SJCRH30 (cell line): ENCODE measurements at regions not wholly inside any gene's neighbourhood (a gene's known extent, or its start where the extent isn't known, plus 50 kb on each side); places are given as distances from the start of the nearest gene placed in this dataset.

ENCODE experiments used
- DNase-seq, 2 experiments: peaks; one replicate each; pipeline ENCODE4 v3.0.0-alpha.2; 2015 to 2020
- H3K27ac ChIP-seq: fragments of 250-450 bp; sonication (Bioruptor Pico); 2 replicates; pipeline ENCODE4 v1.5.1; 2020; ENCODE audit warnings: mild to moderate bottlenecking, moderate library complexity
- H3K27me3 ChIP-seq: fragments of 250-450 bp; sonication (Bioruptor Pico); 2 replicates; pipeline ENCODE4 v1.5.1; 2020; ENCODE audit warnings: mild to moderate bottlenecking, moderate library complexity
- H3K36me3 ChIP-seq: fragments of 250-450 bp; sonication (Bioruptor Pico); 2 replicates; pipeline ENCODE4 v1.5.1; 2020; ENCODE audit warnings: mild to moderate bottlenecking, moderate library complexity
- H3K4me1 ChIP-seq: fragments of 250-450 bp; sonication (Bioruptor Pico); 2 replicates; pipeline ENCODE4 v1.5.1; 2020; ENCODE audit warnings: mild to moderate bottlenecking, moderate library complexity
- H3K4me3 ChIP-seq: fragments of 250-450 bp; sonication (Bioruptor Pico); 2 replicates; pipeline ENCODE4 v1.5.1; 2020; ENCODE audit warnings: mild to moderate bottlenecking, moderate library complexity
- H3K9me3 ChIP-seq: fragments of 250-450 bp; sonication (Bioruptor Pico); replicated peaks from 2 replicates; pipeline ENCODE4 v1.5.1; 2020; ENCODE audit warnings: mild to moderate bottlenecking, moderate library complexity

GRCh38 chr4:60250657-60251056 lies 949.5 kb upstream of the ADGRL3 start:
- H3K4me3 ChIP-seq: no peak overlapping the region
- H3K27ac ChIP-seq: no peak overlapping the region
- peaks cover 23% of the 10 kb centered on the region for H3K4me1 ChIP-seq
- H3K27me3 ChIP-seq: no peaks in the 10 kb centered on the region
- no peak for DNase-seq
- H3K36me3 ChIP-seq: no peaks in the 10 kb centered on the region
- H3K9me3 ChIP-seq: no peaks in the 10 kb centered on the region

DNA sequence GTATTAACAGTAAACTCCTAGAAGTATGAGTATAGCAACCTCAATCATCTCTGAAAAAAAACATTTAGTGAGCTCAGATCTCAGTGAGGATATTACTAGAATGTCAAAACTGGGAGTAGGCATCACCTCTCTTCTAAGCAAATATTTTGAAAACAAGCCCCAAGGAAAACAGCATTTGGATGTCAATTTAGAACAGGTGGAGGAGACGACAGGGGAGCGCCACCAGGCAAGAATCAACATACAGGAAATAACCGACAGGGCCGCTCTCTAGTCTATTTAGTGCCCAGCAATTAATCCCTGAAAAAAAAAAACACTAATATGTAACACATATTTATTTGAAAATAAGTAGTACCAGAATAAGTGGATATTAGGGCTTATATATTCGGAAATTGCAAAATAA lies 940.3 kb upstream of the ADGRL3 start:
- Histone ChIP-seq H3K4me1 (no peaks in the 10 kb centered on the region), H3K36me3 (no peaks in the 10 kb centered on the region), H3K9me3 (no peaks in the 10 kb centered on the region), H3K27ac (no peak overlapping the region), H3K27me3 (no peaks in the 10 kb centered on the region), H3K4me3 (no peak overlapping the region)
- DNase-seq: no peak

GRCh38 chr4:60266505-60266904 lies 933.6 kb upstream of the ADGRL3 start:
- DNase-seq: no peak
- no peak overlapping the region for H3K27ac ChIP-seq
- H3K36me3 ChIP-seq: no peaks in the 10 kb centered on the region
- no peaks in the 10 kb centered on the region for H3K27me3 ChIP-seq
- no peaks in the 10 kb centered on the region for H3K4me1 ChIP-seq
- H3K4me3 ChIP-seq: no peak overlapping the region
- no peaks in the 10 kb centered on the region; the same call in 1 of the 2 replicates for H3K9me3 ChIP-seq

- no peaks in the 10 kb centered on the region for H3K4me1 ChIP-seq
- H3K27me3 ChIP-seq: no peaks in the 10 kb centered on the region
- no peak overlapping the region for H3K27ac ChIP-seq
- no peaks in the 10 kb centered on the region for H3K9me3 ChIP-seq
- H3K36me3 ChIP-seq: no peaks in the 10 kb centered on the region
- H3K4me3 ChIP-seq: no peak overlapping the region
- DNase-seq: no peak
Observed at GRCh38 chr4:60296386-60296785, 903.7 kb upstream of the ADGRL3 start.

DNA sequence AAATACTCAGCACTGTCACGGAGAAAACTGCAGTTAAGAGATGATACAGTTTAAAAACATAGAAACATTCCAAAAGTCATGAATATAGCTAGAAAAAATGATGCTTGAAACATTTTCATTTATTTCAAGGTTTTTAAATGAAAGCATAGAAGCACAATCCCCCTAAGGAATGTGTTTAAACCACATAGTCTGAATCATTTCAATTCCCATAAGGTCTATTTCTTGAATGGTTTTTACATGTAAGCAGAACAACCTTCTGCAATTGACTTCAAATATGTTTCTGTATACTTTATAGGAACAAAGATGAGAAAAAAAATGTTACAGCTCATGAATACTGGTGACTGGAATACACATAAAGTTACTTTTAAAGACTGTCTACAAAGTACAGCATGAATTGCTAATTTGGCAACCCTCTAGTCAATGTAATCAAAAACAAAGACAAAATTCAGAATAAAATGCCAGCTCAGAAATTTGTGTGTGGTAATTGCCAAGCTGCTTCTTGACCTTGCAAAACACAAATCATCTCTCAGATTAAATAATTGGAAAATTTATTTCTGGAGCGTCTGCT lies 886.4 kb upstream of the ADGRL3 start:
- DNase-seq: no peak
- no peak overlapping the region for H3K27ac ChIP-seq
- no peaks in the 10 kb centered on the region for H3K4me1 ChIP-seq
- H3K27me3 ChIP-seq: peaks cover under 1% of the 10 kb centered on the region; the same call in 1 of the 2 replicates
- H3K4me3 ChIP-seq: no peak overlapping the region
- H3K36me3 ChIP-seq: no peaks in the 10 kb centered on the region
- H3K9me3 ChIP-seq: no peaks in the 10 kb centered on the region

DNA sequence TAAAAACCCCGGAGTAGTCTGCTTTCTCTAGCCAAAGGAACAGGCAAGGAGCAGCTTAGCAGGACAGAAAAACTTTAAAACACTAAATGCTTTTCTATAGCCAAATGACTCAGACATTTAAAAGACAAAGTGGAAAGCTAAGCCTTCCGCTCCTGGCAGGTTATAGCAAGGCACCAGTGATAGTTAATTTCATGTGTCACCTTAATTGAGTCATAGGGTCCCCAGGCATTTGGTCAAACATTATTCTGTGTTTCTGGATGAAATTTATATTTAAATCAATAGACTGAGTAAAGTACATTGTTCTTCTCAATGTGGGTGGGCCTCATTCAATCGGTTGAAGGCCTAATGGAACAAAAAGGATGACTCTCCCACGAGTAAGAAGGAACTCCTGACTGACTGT lies 885.7 kb upstream of the ADGRL3 start:
- H3K27ac ChIP-seq: no peak overlapping the region
- no peak overlapping the region for H3K4me3 ChIP-seq
- no peak for DNase-seq
- no peaks in the 10 kb centered on the region for H3K27me3 ChIP-seq
- H3K36me3 ChIP-seq: no peaks in the 10 kb centered on the region
- H3K9me3 ChIP-seq: no peaks in the 10 kb centered on the region
- no peaks in the 10 kb centered on the region for H3K4me1 ChIP-seq

DNA sequence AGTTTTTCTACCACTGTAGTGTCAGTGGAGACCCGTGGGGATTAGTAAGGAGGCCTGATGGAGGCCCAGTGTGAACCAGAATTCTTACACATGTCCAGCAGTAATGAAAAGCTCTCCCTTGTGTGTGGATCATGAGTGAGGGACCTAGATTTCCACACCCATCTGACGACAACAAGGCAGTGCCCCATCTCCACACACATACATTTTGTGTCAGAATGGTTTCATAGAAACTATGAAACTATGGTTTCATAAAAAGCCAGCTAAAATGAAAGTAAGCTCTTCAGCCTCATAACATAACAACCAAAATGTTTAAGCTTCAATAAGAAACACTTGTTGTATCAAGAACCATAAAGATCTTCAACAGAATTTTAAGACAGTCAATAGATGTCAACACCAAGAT lies 884.5 kb upstream of the ADGRL3 start:
- Histone ChIP-seq H3K27ac (no peak overlapping the region), H3K36me3 (no peaks in the 10 kb centered on the region), H3K4me3 (no peak overlapping the region), H3K9me3 (no peaks in the 10 kb centered on the region), H3K4me1 (no peaks in the 10 kb centered on the region), H3K27me3 (no peaks in the 10 kb centered on the region)
- DNase-seq: no peak

GRCh38 chr4:60326735-60327134 lies 873.4 kb upstream of the ADGRL3 start:
- DNase-seq: no peak
- no peaks in the 10 kb centered on the region for H3K27me3 ChIP-seq
- H3K36me3 ChIP-seq: no peaks in the 10 kb centered on the region
- H3K9me3 ChIP-seq: no peaks in the 10 kb centered on the region
- H3K27ac ChIP-seq: no peak overlapping the region
- no peak overlapping the region for H3K4me3 ChIP-seq
- H3K4me1 ChIP-seq: no peaks in the 10 kb centered on the region

- Histone ChIP-seq H3K36me3 (no peaks in the 10 kb centered on the region), H3K9me3 (0 out of 2 replicates have a peak, but pooled peaks cover 2% of the 10 kb centered on the region), H3K27me3 (no peaks in the 10 kb centered on the region), H3K4me1 (no peaks in the 10 kb centered on the region), H3K4me3 (no peak overlapping the region), H3K27ac (no peak overlapping the region)
- no peak for DNase-seq
Observed at GRCh38 chr4:60327651-60328050, 872.5 kb upstream of the ADGRL3 start.

DNA sequence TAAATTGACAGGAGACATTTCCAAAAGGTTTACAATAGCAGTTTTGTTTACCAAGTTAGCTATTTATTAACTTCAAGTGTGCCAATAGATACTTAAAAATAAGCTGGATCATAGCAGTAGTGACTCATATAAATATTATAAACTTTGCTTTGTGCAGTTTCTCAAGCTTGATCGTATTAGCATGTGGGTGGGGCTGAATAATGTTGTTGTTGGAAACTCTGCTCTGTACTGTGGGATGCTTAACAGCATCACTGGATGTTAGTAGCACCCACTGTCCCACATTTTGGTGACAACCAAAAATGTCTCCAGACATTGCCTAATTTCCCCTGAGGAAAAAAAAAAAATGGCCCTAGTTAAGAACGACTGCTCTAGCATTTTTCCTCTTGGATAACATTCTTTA lies 855.2 kb upstream of the ADGRL3 start:
- Histone ChIP-seq H3K9me3 (no peaks in the 10 kb centered on the region), H3K27me3 (no peaks in the 10 kb centered on the region), H3K27ac (no peak overlapping the region), H3K4me1 (no peaks in the 10 kb centered on the region), H3K36me3 (no peaks in the 10 kb centered on the region), H3K4me3 (no peak overlapping the region)
- DNase-seq: no peak

- no peak for DNase-seq
- H3K4me1 ChIP-seq: no peaks in the 10 kb centered on the region
- no peaks in the 10 kb centered on the region for H3K27me3 ChIP-seq
- H3K36me3 ChIP-seq: no peaks in the 10 kb centered on the region
- H3K27ac ChIP-seq: no peak overlapping the region
- no peaks in the 10 kb centered on the region for H3K9me3 ChIP-seq
- H3K4me3 ChIP-seq: no peak overlapping the region
Observed at GRCh38 chr4:60345392-60345791, 854.7 kb upstream of the ADGRL3 start.

DNA sequence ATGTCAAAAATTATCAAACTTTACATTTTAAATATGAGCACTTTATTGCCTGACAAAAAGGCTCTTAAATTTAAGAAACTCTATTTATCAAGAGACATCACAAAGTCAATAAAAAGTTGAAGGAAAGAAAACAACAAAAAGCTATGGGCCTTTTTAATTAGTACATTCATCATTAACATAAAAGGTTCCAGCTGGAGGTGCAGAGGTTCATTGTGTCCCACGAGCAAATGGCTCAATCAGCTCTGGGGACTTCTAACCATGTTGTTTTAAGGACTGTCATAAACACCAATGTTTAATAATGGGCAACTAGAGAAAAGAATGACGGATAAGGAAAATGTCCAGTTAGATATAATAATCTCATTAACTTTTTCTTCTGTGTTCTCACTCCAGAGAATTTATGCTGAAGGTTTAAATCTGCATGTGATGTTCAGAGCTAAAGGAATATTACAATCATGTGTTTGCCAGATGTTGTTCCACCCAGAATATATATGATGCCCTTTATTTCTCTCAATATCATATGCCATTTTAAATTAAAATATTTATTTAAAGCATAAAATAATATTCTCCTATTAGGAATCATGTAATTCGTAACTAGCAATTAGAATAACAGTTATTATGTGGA lies 840.3 kb upstream of the ADGRL3 start:
- H3K36me3 ChIP-seq: no peaks in the 10 kb centered on the region
- no peak overlapping the region for H3K27ac ChIP-seq
- no peaks in the 10 kb centered on the region for H3K9me3 ChIP-seq
- no peaks in the 10 kb centered on the region for H3K4me1 ChIP-seq
- no peak overlapping the region for H3K4me3 ChIP-seq
- no peaks in the 10 kb centered on the region for H3K27me3 ChIP-seq
- DNase-seq: no peak

- Histone ChIP-seq H3K27ac (no peak overlapping the region), H3K27me3 (no peaks in the 10 kb centered on the region), H3K4me3 (no peak overlapping the region), H3K36me3 (no peaks in the 10 kb centered on the region), H3K4me1 (no peaks in the 10 kb centered on the region), H3K9me3 (no peaks in the 10 kb centered on the region)
- DNase-seq: no peak
Observed at GRCh38 chr4:60365176-60365575, 835.0 kb upstream of the ADGRL3 start.

DNA sequence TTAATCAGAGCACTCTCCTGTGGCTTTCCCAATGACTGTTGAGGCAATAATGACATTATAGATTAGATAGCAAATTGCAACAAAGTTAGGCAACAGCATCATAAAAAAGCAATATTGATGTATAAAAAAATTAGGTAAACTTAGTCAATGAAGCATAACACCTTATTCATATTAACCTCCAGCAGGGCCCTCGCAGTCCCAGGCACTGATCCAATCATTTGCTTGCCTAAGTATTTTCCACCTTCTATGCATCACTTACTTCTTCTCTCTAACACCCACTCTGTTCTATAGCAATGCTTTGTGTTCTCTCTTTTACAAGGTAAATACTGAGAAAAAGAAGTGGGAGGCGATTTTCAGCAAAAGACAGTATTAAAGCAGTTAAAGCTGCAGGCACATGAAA lies 833.5 kb upstream of the ADGRL3 start:
- Histone ChIP-seq H3K36me3 (no peaks in the 10 kb centered on the region), H3K4me1 (no peaks in the 10 kb centered on the region), H3K27me3 (no peaks in the 10 kb centered on the region), H3K9me3 (no peaks in the 10 kb centered on the region), H3K27ac (no peak overlapping the region), H3K4me3 (no peak overlapping the region)
- no peak for DNase-seq

GRCh38 chr4:60368986-60369385 lies 831.1 kb upstream of the ADGRL3 start:
- H3K9me3 ChIP-seq: no peaks in the 10 kb centered on the region
- H3K27me3 ChIP-seq: no peaks in the 10 kb centered on the region
- no peaks in the 10 kb centered on the region for H3K36me3 ChIP-seq
- H3K4me3 ChIP-seq: no peak overlapping the region
- H3K27ac ChIP-seq: no peak overlapping the region
- no peaks in the 10 kb centered on the region for H3K4me1 ChIP-seq
- no peak for DNase-seq

- H3K4me1 ChIP-seq: no peaks in the 10 kb centered on the region
- H3K27ac ChIP-seq: no peak overlapping the region
- no peaks in the 10 kb centered on the region for H3K9me3 ChIP-seq
- H3K27me3 ChIP-seq: no peaks in the 10 kb centered on the region
- no peak overlapping the region for H3K4me3 ChIP-seq
- DNase-seq: no peak
- H3K36me3 ChIP-seq: no peaks in the 10 kb centered on the region; the same call in 1 of the 2 replicates
Observed at GRCh38 chr4:60378010-60378409, 822.1 kb upstream of the ADGRL3 start.
